ENCODE measurements at regions not wholly inside any gene's neighbourhood (a gene's known extent, or its start where the extent isn't known, plus 50 kb on each side); places are given as distances from the start of the nearest gene placed in this dataset.

- H3K4me1 Mint-ChIP-seq: no peaks in the 10 kb centered on the region
These were observed 680.5 kb downstream of the BRD1 start for GRCh38 chr22:49147171-49147570.

GRCh38 chr22:49146511-49146910 is 681.2 kb downstream of the BRD1 start:
- no peak overlapping the region for H3K27ac Mint-ChIP-seq
- peaks cover 24% of the 10 kb centered on the region for H3K27me3 Mint-ChIP-seq (ENCODE audit: low read depth)
- TF ChIP-seq, protein P1, sequence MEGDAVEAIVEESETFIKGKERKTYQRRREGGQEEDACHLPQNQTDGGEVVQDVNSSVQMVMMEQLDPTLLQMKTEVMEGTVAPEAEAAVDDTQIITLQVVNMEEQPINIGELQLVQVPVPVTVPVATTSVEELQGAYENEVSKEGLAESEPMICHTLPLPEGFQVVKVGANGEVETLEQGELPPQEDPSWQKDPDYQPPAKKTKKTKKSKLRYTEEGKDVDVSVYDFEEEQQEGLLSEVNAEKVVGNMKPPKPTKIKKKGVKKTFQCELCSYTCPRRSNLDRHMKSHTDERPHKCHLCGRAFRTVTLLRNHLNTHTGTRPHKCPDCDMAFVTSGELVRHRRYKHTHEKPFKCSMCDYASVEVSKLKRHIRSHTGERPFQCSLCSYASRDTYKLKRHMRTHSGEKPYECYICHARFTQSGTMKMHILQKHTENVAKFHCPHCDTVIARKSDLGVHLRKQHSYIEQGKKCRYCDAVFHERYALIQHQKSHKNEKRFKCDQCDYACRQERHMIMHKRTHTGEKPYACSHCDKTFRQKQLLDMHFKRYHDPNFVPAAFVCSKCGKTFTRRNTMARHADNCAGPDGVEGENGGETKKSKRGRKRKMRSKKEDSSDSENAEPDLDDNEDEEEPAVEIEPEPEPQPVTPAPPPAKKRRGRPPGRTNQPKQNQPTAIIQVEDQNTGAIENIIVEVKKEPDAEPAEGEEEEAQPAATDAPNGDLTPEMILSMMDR (IDR thresholded peaks at IDR 0.05; ENCODE audit: unreplicated experiment in 3 of 3): no peak
- H3K9me3 Mint-ChIP-seq: peaks cover 4% of the 10 kb centered on the region
- H3K4me1 Mint-ChIP-seq: no peaks in the 10 kb centered on the region
- H3K36me3 Mint-ChIP-seq (ENCODE audit: low read depth): no peaks in the 10 kb centered on the region
- H3K4me3 Mint-ChIP-seq: no peak overlapping the region

More at GRCh38 chr22:49147171-49147570, 680.5 kb downstream of the BRD1 start:
- no peak overlapping the region for H3K4me3 Mint-ChIP-seq
- TF ChIP-seq, protein P1 (IDR thresholded peaks at IDR 0.05; ENCODE audit: unreplicated experiment in 3 of 3): no peak
- H3K27ac Mint-ChIP-seq: no peak overlapping the region
- peaks cover 4% of the 10 kb centered on the region for H3K9me3 Mint-ChIP-seq
- peaks cover 22% of the 10 kb centered on the region for H3K27me3 Mint-ChIP-seq (ENCODE audit: low read depth)
- no peaks in the 10 kb centered on the region for H3K36me3 Mint-ChIP-seq (ENCODE audit: low read depth)

DNA sequence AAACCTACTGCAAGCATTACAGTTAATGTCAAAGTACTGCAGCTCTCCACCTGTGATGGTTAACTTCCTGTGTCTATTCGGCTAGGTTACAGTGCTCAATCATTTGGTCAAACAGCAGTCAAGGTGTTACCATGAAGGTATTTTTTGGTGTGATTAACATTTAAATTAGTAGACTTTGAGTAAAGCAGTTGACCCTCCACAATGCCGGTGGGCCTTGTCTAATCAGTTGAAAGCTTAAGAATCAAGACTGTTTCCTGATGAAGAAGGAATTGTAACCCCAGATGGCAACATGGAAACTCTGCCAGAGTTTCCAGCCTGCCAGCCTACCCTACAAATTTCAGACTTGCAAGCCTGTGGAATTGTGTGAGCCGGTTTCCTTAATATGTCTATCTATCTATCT is 683.9 kb downstream of the BRD1 start:
- H3K27me3 Mint-ChIP-seq (ENCODE audit: low read depth): peaks cover 26% of the 10 kb centered on the region
- no peaks in the 10 kb centered on the region for H3K4me1 Mint-ChIP-seq
- no peak overlapping the region for H3K27ac Mint-ChIP-seq
- TF ChIP-seq, protein P1 (IDR thresholded peaks at IDR 0.05; ENCODE audit: unreplicated experiment in 3 of 3): no peak
- peaks cover 4% of the 10 kb centered on the region for H3K9me3 Mint-ChIP-seq
- H3K36me3 Mint-ChIP-seq (ENCODE audit: low read depth): no peaks in the 10 kb centered on the region
- no peak overlapping the region for H3K4me3 Mint-ChIP-seq

DNA sequence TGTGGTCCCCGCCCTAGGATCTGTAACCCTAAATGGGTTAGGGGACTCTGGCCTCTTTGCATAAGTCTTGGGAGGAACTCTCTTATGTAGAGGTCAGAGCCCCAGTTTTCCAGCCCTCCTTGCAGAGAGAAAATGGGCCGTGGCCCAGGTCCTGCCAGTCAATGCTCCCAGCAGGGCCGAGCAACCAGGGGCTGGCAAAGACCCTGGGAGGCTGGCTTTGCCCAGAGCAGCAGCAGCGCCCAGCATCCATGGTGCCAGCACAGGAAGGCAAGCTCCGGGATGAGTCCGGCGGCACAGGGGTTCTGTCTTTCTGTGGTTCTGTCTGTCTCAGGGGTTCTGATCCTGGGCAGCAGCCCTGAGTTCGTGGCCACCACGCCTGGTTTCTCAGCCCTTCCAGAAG is 684.8 kb downstream of the BRD1 start:
- TF ChIP-seq, protein P1 (IDR thresholded peaks at IDR 0.05; ENCODE audit: unreplicated experiment in 3 of 3): no peak
- H3K27me3 Mint-ChIP-seq (ENCODE audit: low read depth): peaks cover 24% of the 10 kb centered on the region
- H3K36me3 Mint-ChIP-seq (ENCODE audit: low read depth): no peaks in the 10 kb centered on the region
- peaks cover 4% of the 10 kb centered on the region for H3K9me3 Mint-ChIP-seq
- H3K4me3 Mint-ChIP-seq: no peak overlapping the region
- H3K27ac Mint-ChIP-seq: no peak overlapping the region
- H3K4me1 Mint-ChIP-seq: no peaks in the 10 kb centered on the region

DNA sequence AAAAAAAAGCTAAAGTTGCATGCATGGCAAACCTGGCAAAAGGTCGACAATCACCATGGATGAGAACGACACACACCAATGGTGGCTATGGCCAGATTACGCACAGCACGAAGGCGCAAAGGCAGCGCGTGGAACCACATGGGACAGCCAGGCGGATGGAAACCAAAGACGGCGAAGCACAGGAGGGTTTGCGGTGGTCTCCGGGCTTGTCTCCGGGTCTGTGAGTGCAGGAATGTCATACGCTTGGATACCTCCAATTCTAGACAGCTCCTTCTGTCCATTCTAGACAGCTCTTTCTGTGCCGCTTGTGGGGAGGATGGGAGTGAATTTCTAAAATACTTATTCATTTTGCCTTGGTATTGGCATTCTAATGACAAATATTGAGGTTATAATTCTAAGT is 685.4 kb downstream of the BRD1 start:
- Mint-ChIP-seq H3K4me1 (no peaks in the 10 kb centered on the region), H3K9me3 (peaks cover 4% of the 10 kb centered on the region), H3K27ac (no peak overlapping the region), H3K4me3 (no peak overlapping the region), H3K36me3 (ENCODE audit: low read depth) (no peaks in the 10 kb centered on the region), H3K27me3 (ENCODE audit: low read depth) (peaks cover 21% of the 10 kb centered on the region)
- TF ChIP-seq, protein P1 (IDR thresholded peaks at IDR 0.05; ENCODE audit: unreplicated experiment in 3 of 3): no peak

DNA sequence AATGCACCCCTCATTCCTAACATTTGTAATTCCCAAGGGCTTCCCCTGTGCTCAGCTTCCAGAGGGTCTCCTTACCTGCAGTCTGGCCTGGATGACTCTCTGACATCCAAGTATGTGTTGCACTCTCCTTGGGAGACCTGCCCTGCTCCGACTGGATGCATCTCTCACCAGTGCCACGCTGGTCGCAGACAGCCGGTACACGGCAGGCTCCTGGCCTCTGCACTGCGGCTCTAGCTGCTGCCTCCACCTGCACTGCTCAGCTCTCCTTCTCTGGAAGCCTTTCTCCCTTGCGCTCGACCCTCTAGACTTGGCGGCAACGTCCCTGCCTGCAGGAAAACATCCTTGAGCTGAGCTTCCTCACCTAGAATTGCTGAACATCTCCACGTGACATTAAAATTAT is 685.9 kb downstream of the BRD1 start:
- Mint-ChIP-seq H3K4me1 (no peaks in the 10 kb centered on the region), H3K36me3 (ENCODE audit: low read depth) (no peaks in the 10 kb centered on the region), H3K27ac (no peak overlapping the region), H3K9me3 (peaks cover 4% of the 10 kb centered on the region), H3K27me3 (ENCODE audit: low read depth) (peaks cover 21% of the 10 kb centered on the region), H3K4me3 (no peak overlapping the region)
- TF ChIP-seq, protein P1 (IDR thresholded peaks at IDR 0.05; ENCODE audit: unreplicated experiment in 3 of 3): no peak

All from nephron (organoid).